PC-3 (cell line): ENCODE measurements at regions not wholly inside any gene's neighbourhood (a gene's known extent, or its start where the extent isn't known, plus 50 kb on each side); places are given as distances from the start of the nearest gene placed in this dataset.

Experiments
- ATAC-seq: fragments of 200-7000 bp; cut with Tn5 transposase; 2 replicates; pipeline ENCODE4 v1.9.1; 2020; ENCODE audit warnings: mild to moderate bottlenecking, moderate library complexity
- BruUV-seq: library from RNA; stranded (reverse); fragments of 400-500 nt; replicated peaks from 2 replicates; lab custom pipeline; 2021; lab: Mats Ljungman, UMichigan
- CTCF ChIA-PET: fragments of 300-600 bp; sonication (Branson Sonifier 250); formaldehyde crosslinking; loops from one replicate; lab custom pipeline; 2022; ENCODE audit warnings: antibody characterized with exemption; lab: Charles Lee
- POLR2A ChIA-PET: fragments of 300-600 bp; sonication (Branson Sonifier 250); formaldehyde crosslinking; loops from one replicate; lab custom pipeline; 2022; ENCODE audit warnings: antibody characterized with exemption; ENCODE audit not compliant: unreplicated experiment; lab: Charles Lee
- DNase-seq: peaks from one replicate; pipeline ENCODE4 v3.0.0-alpha.2; 2015
- H2AFZ ChIP-seq: fragments of 300-600 bp; sonication (generic); 2 replicates; pipeline ENCODE4 v1.6.0; 2016; ENCODE audit warnings: antibody characterized with exemption, low read length
- H3F3A ChIP-seq: fragments of 300-600 bp; sonication (generic); one replicate; pipeline ENCODE4 v1.6.0; 2017; ENCODE audit warnings: antibody characterized with exemption, low read length, control low read depth, mild to moderate bottlenecking; ENCODE audit not compliant: unreplicated experiment
- H3K27ac ChIP-seq: fragments of 300-600 bp; sonication (generic); 2 replicates; pipeline ENCODE4 v1.5.1; 2016; ENCODE audit warnings: mild to moderate bottlenecking, low read length
- H3K27me3 ChIP-seq: fragments of 300-600 bp; sonication (generic); 2 replicates; pipeline ENCODE4 v1.6.1; 2016; ENCODE audit warnings: low read length, mixed read lengths
- H3K36me3 ChIP-seq: fragments of 300-600 bp; sonication (generic); 2 replicates; pipeline ENCODE4 v1.6.1; 2016; ENCODE audit warnings: low read depth, mixed run types, low read length, mixed read lengths
- H3K4me1 ChIP-seq: fragments of 300-600 bp; sonication (generic); 2 replicates; pipeline ENCODE4 v1.5.1; 2016; ENCODE audit warnings: low read length; ENCODE audit not compliant: insufficient read depth
- H3K4me2 ChIP-seq: fragments of 300-600 bp; sonication (generic); 2 replicates; pipeline ENCODE4 v1.6.0; 2016; ENCODE audit warnings: low read length
- H3K4me3 ChIP-seq: fragments of 300-600 bp; sonication (generic); 2 replicates; pipeline ENCODE4 v1.5.1; 2016; ENCODE audit warnings: mild to moderate bottlenecking, low read length, mixed read lengths
- H3K79me2 ChIP-seq: fragments of 300-600 bp; sonication (generic); 2 replicates; pipeline ENCODE4 v1.6.1; 2017; ENCODE audit warnings: low read length, mixed read lengths
- H3K9ac ChIP-seq: fragments of 300-600 bp; sonication (generic); 2 replicates; pipeline ENCODE4 v1.6.0; 2016; ENCODE audit warnings: mild to moderate bottlenecking, low read length
- H3K9me2 ChIP-seq: fragments of 300-600 bp; sonication (generic); replicated peaks from 2 replicates; pipeline ENCODE4 v1.6.1; 2016; ENCODE audit warnings: mixed run types, low read length, mixed read lengths
- H3K9me3 ChIP-seq: fragments of 300-600 bp; sonication (generic); 2 replicates; pipeline ENCODE4 v1.6.1; 2016; ENCODE audit warnings: low read length, mixed read lengths
- H4K20me1 ChIP-seq: fragments of 300-600 bp; sonication (generic); 2 replicates; pipeline ENCODE4 v1.6.1; 2016; ENCODE audit warnings: low read length, mixed read lengths
- CTCF ChIP-seq: fragments of 300-600 bp; sonication (generic); conservative IDR thresholded peaks from 2 replicates; pipeline ENCODE4 v1.5.1; 2017; ENCODE audit warnings: antibody characterized with exemption, low read depth, mild to moderate bottlenecking, low read length
- EZH2 ChIP-seq: fragments of 300-600 bp; sonication (generic); IDR thresholded peaks from one replicate; pipeline ENCODE4 v1.6.1; 2017; ENCODE audit warnings: antibody characterized with exemption, mild to moderate bottlenecking, low read length; ENCODE audit not compliant: unreplicated experiment
- EZH2phosphoT487 ChIP-seq: fragments of 300-600 bp; sonication (generic); IDR thresholded peaks from 2 replicates; pipeline ENCODE4 v1.6.1; 2018; ENCODE audit warnings: mild to moderate bottlenecking, antibody characterized with exemption, low read length, borderline replicate concordance
- intact Hi-C: fragments of 100-400 bp; cut with micrococcal nuclease; formaldehyde crosslinking; loops from 2 replicates; pipeline ENCODE4 v1.9.0; 2023

GRCh38 chr6:111958534-111958933, 85.3 kb upstream of the FYN start:
- Histone ChIP-seq H2AFZ (no peak overlapping the region), H4K20me1 (no peaks in the 10 kb centered on the region), H3K9me3 (no peaks in the 10 kb centered on the region), H3K4me2 (no peak overlapping the region), H3K9ac (no peak overlapping the region), H3K79me2 (no peaks in the 10 kb centered on the region), H3K9me2 (no peaks in the 10 kb centered on the region), H3K4me3 (no peak overlapping the region), H3F3A (no peaks in the 10 kb centered on the region), H3K36me3 (no peaks in the 10 kb centered on the region), H3K4me1 (no peaks in the 10 kb centered on the region), H3K27ac (no peak overlapping the region), H3K27me3 (no peaks in the 10 kb centered on the region)
- DNase-seq = no peak
- intact Hi-C loops = no loop called here
- TF ChIP-seq CTCF (no peak), EZH2phosphoT487 (no peak), EZH2 (no peak)
- POLR2A ChIA-PET = no interaction called here
- no peak for ATAC-seq
- BruUV-seq = no TSS peak
- CTCF ChIA-PET = no interaction called here

- CTCF ChIA-PET = no interaction called here
- H2AFZ ChIP-seq = no peak overlapping the region
These were observed 86.5 kb upstream of the FYN start for GRCh38 chr6:111959766-111960165.

GRCh38 chr6:111967131-111967530, 86.8 kb upstream of the CCN6 start:
- Histone ChIP-seq H3K27me3 (no peaks in the 10 kb centered on the region), H2AFZ (no peak overlapping the region), H3K27ac (no peak overlapping the region), H3K36me3 (no peaks in the 10 kb centered on the region), H3K4me3 (no peak overlapping the region), H4K20me1 (no peaks in the 10 kb centered on the region), H3K79me2 (no peaks in the 10 kb centered on the region), H3K9me3 (no peaks in the 10 kb centered on the region), H3K4me1 (no peaks in the 10 kb centered on the region), H3K9ac (no peak overlapping the region), H3K9me2 (no peaks in the 10 kb centered on the region), H3F3A (no peaks in the 10 kb centered on the region), H3K4me2 (no peak overlapping the region)
- no peak for ATAC-seq
- ChIA-PET CTCF (no interaction called here), POLR2A (no interaction called here)
- intact Hi-C loops = no loop called here
- no peak for TF ChIP-seq CTCF
- TF ChIP-seq EZH2phosphoT487 = no peak
- no peak for TF ChIP-seq EZH2
- BruUV-seq = no TSS peak
- DNase-seq = no peak

More at GRCh38 chr6:111959766-111960165, 86.5 kb upstream of the FYN start:
- Histone ChIP-seq H3K4me3 (no peak overlapping the region), H3K36me3 (no peaks in the 10 kb centered on the region), H3K9me3 (no peaks in the 10 kb centered on the region), H3K27ac (no peak overlapping the region), H3K4me1 (no peaks in the 10 kb centered on the region), H4K20me1 (no peaks in the 10 kb centered on the region), H3F3A (no peaks in the 10 kb centered on the region), H3K79me2 (no peaks in the 10 kb centered on the region), H3K27me3 (no peaks in the 10 kb centered on the region), H3K9ac (no peak overlapping the region), H3K4me2 (no peak overlapping the region), H3K9me2 (no peaks in the 10 kb centered on the region)
- DNase-seq (no peak), ATAC-seq (no peak)
- POLR2A ChIA-PET = no interaction called here
- no TSS peak for BruUV-seq
- TF ChIP-seq EZH2 (no peak), CTCF (no peak), EZH2phosphoT487 (no peak)
- intact Hi-C loops = no loop called here
